GM12878 (cell line): ENCODE measurements at regions not wholly inside any gene's neighbourhood (a gene's known extent, or its start where the extent isn't known, plus 50 kb on each side); places are given as distances from the start of the nearest gene placed in this dataset.

Experiments
- ATAC-seq: fragments of 200-7000 bp; cut with Tn5 transposase; 3 replicates; pipeline ENCODE4 v1.9.1; 2020; ENCODE audit warnings: mild to moderate bottlenecking, moderate library complexity
- BruUV-seq: library from RNA; stranded (reverse); fragments of 400-500 nt; replicated peaks from 2 replicates; lab custom pipeline; 2021; lab: Mats Ljungman, UMichigan
- CTCF ChIA-PET: fragments of 300-600 bp; sonication (Branson Sonifier 250); formaldehyde crosslinking; extraction: SDS; loops from one replicate; lab custom pipeline; 2021; ENCODE audit warnings: inconsistent platforms; lab: Yijun Ruan, JAX
- POLR2A ChIA-PET: fragments of 350-600 bp; formaldehyde crosslinking; extraction: SDS; loops from one replicate; lab custom pipeline; 2021; ENCODE audit warnings: inconsistent platforms; lab: Charles Lee
- RAD21 ChIA-PET: fragments of 300-600 bp; sonication (Branson Sonifier 250); formaldehyde crosslinking; loops from one replicate; lab custom pipeline; 2023; ENCODE audit warnings: antibody characterized with exemption; ENCODE audit not compliant: unreplicated experiment; lab: Charles Lee
- SMC1A ChIA-PET: fragments of 300-600 bp; sonication (Branson Sonifier 250); formaldehyde crosslinking; loops from one replicate; lab custom pipeline; 2023; ENCODE audit not compliant: unreplicated experiment, uncharacterized antibody; lab: Charles Lee
- DNase-seq: peaks from one replicate; pipeline ENCODE4 v3.0.0-alpha.2; 2011; ENCODE audit warnings: low read depth, low spot score
- FAIRE-seq: peaks from 3 replicates; lab custom pipeline; 2011; peaks lifted over from hg19 to GRCh38; lab: Jason Lieb, UNC
- H2AFZ ChIP-seq: 2 replicates; pipeline ENCODE4 v1.6.0; 2011; ENCODE audit warnings: low read depth, low read length, control low read depth; ENCODE audit not compliant: control insufficient read depth
- H3K27ac ChIP-seq: 2 replicates; pipeline ENCODE4 v1.5.1; 2011; ENCODE audit warnings: control low read depth; ENCODE audit not compliant: control insufficient read depth, insufficient read depth
- H3K27me3 ChIP-seq, 2 experiments: replicated peaks in 1 of 2; 2 replicates each; pipeline versions ENCODE4 v1.6.0 to v1.6.1; 2011; ENCODE audit warnings: low read length in 1 of 2; ENCODE audit not compliant: control insufficient read depth in 2 of 2, insufficient read depth in 2 of 2
- H3K36me3 ChIP-seq, 2 experiments: 2 replicates each; pipeline ENCODE4 v1.5.1; 2011; ENCODE audit warnings: low read length in 1 of 2; ENCODE audit not compliant: control insufficient read depth in 2 of 2, insufficient read depth in 2 of 2
- H3K4me1 ChIP-seq: 2 replicates; pipeline ENCODE4 v1.6.1; 2011; ENCODE audit warnings: mild to moderate bottlenecking, low read length, moderate library complexity, mixed read lengths; ENCODE audit not compliant: control insufficient read depth, insufficient read depth
- H3K4me2 ChIP-seq: 2 replicates; pipeline ENCODE4 v1.6.0; 2011; ENCODE audit warnings: control low read depth; ENCODE audit not compliant: control insufficient read depth, insufficient read depth
- H3K4me3 ChIP-seq: fragments of 200-600 bp; sonication (generic); 2 replicates; pipeline ENCODE4 v1.5.1; 2016
- H3K79me2 ChIP-seq: 2 replicates; pipeline ENCODE4 v1.6.0; 2011; ENCODE audit warnings: low read length; ENCODE audit not compliant: control insufficient read depth, insufficient read depth
- H3K9ac ChIP-seq: 2 replicates; pipeline ENCODE4 v1.8.0; 2011; ENCODE audit warnings: low read length, control low read depth, mixed read lengths; ENCODE audit not compliant: control insufficient read depth, insufficient read depth
- H3K9me3 ChIP-seq: replicated peaks from 3 replicates; pipeline ENCODE4 v1.5.1; 2011; ENCODE audit warnings: mild to moderate bottlenecking, low read length; ENCODE audit not compliant: control insufficient read depth, insufficient read depth
- H4K20me1 ChIP-seq: 2 replicates; pipeline ENCODE4 v1.6.0; 2011; ENCODE audit not compliant: control insufficient read depth, insufficient read depth
- BCL11A ChIP-seq: IDR thresholded peaks from 2 replicates; pipeline ENCODE4 v1.6.1; 2011; ENCODE audit warnings: low read depth, low read length
- BMI1 ChIP-seq: fragments of 450-650 bp; IDR thresholded peaks from 2 replicates; pipeline ENCODE4 v1.6.1; 2016; ENCODE audit warnings: mild to moderate bottlenecking, moderate library complexity, borderline replicate concordance
- BRCA1 ChIP-seq: IDR thresholded peaks from 2 replicates; pipeline ENCODE4 v1.6.1; 2011; ENCODE audit warnings: low read depth, low read length, improper control_type of control experiment
- ETV6 ChIP-seq, 2 experiments: fragments of 450-650 bp in 1 of 2; IDR thresholded peaks in 1 of 2; conservative IDR thresholded peaks in 1 of 2; 2 replicates each; pipeline ENCODE4 v1.6.1; 2014; ENCODE audit warnings: antibody characterized with exemption in 1 of 2, borderline replicate concordance in 1 of 2, low read depth in 1 of 2, mild to moderate bottlenecking in 1 of 2, moderate library complexity in 1 of 2
- FOS ChIP-seq: IDR thresholded peaks from 3 replicates; pipeline ENCODE4 v1.6.1; 2011; ENCODE audit warnings: borderline replicate concordance; ENCODE audit not compliant: insufficient read length; ENCODE audit errors: extremely low read depth
- GABPA ChIP-seq: IDR thresholded peaks from 2 replicates; pipeline ENCODE4 v1.6.1; 2014; ENCODE audit warnings: antibody characterized with exemption, low read depth, mild to moderate bottlenecking, inconsistent platforms
- GATAD2B ChIP-seq: fragments of 450-650 bp; conservative IDR thresholded peaks from 2 replicates; pipeline ENCODE4 v1.6.1; 2017; ENCODE audit warnings: low read depth, mild to moderate bottlenecking, moderate library complexity
- HCFC1 ChIP-seq: fragments of 150-350 bp; IDR thresholded peaks from 2 replicates; pipeline ENCODE4 v1.6.1; 2014; ENCODE audit warnings: low read length
- IRF4 ChIP-seq: IDR thresholded peaks from 2 replicates; pipeline ENCODE4 v1.6.1; 2011; ENCODE audit warnings: low read depth, low read length
- MXI1 ChIP-seq: fragments of 150-350 bp; IDR thresholded peaks from 2 replicates; pipeline ENCODE4 v1.6.1; 2011; ENCODE audit warnings: low read depth, mild to moderate bottlenecking, inconsistent platforms, low read length, improper control_type of control experiment
- MYC ChIP-seq: IDR thresholded peaks from 2 replicates; pipeline ENCODE4 v1.6.1; 2011; ENCODE audit warnings: mild to moderate bottlenecking, low read length, moderate library complexity, inconsistent platforms; ENCODE audit not compliant: insufficient read depth, insufficient replicate concordance, insufficient read length, severe bottlenecking
- PAX8 ChIP-seq: fragments of 450-650 bp; IDR thresholded peaks from 2 replicates; pipeline ENCODE4 v1.6.1; 2017; ENCODE audit warnings: mild to moderate bottlenecking, moderate library complexity
- PML ChIP-seq: IDR thresholded peaks from 2 replicates; pipeline ENCODE4 v1.6.1; 2012; ENCODE audit warnings: low read length, inconsistent platforms
- POLR2AphosphoS5 ChIP-seq: IDR thresholded peaks from 2 replicates; pipeline ENCODE4 v1.6.1; 2011; ENCODE audit warnings: mild to moderate bottlenecking, low read length, inconsistent platforms
- RFX5 ChIP-seq: IDR thresholded peaks from 2 replicates; pipeline ENCODE4 v1.6.1; 2011; ENCODE audit warnings: low read depth, low read length, improper control_type of control experiment
- TAF1 ChIP-seq: IDR thresholded peaks from 2 replicates; pipeline ENCODE4 v1.6.1; 2011; ENCODE audit warnings: mild to moderate bottlenecking, low read depth, low read length, borderline replicate concordance
- TCF7 ChIP-seq: IDR thresholded peaks from 2 replicates; pipeline ENCODE4 v1.6.1; 2014; ENCODE audit warnings: antibody characterized with exemption, borderline replicate concordance
- ZZZ3 ChIP-seq: IDR thresholded peaks from 2 replicates; pipeline ENCODE4 v1.6.1; 2011; ENCODE audit warnings: low read depth; ENCODE audit not compliant: control insufficient read depth, insufficient read length
- WGBS: methylation state at CpG from one replicate; pipeline ENCODE4 v1.1.6; 2016; ENCODE audit warnings: low lambda C conversion rate; ENCODE audit not compliant: insufficient replicate concordance, insufficient coverage; ENCODE audit errors: missing lambda C conversion rate; 5-methylcytosine and 5-hydroxymethylcytosine counted together
- in situ Hi-C: fragments of 300-500 bp; cut with MboI; formaldehyde crosslinking; loops from 9 replicates; pipeline ENCODE4 v1.14.3; 2018; ENCODE audit warnings: mixed read lengths
- intact Hi-C: fragments of 100-400 bp; cut with micrococcal nuclease; formaldehyde crosslinking; loops from one replicate; pipeline ENCODE4 v1.14.2; 2022; ENCODE audit not compliant: unreplicated experiment
- TF ChIP-seq, protein P1 (sequence below): IDR thresholded peaks from 2 replicates; pipeline ENCODE4 v1.6.1; 2011; ENCODE audit warnings: borderline replicate concordance, low read depth, mild to moderate bottlenecking, moderate library complexity, low read length; ENCODE audit not compliant: insufficient read depth, poor library complexity, severe bottlenecking

DNA sequence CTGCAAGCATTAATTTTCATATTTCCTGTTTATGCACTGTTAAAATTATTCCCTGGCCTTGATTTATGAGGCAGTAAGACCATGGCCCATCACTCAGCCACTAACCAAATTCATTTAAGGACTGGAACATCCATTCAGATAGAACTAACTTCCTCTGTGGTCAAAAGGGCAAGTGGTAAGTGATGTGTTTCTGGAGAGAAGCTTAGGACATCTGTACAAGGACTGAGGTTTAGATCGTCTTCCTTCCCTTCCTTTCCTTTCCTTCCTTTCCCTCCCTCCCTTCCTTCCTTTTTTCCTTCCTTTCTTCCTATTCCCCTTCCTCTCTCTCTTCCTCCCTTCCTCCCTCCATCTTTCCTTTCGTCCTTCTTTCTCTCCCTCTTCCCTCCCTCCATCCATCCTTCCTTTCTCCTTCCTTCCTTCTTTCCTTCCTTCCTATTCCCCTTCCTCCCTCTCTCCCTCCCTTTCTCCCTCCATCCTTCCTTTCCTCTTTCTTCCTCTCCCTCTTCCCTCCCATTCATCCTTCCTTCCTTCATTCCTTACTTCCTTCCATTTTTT lies 1019.4 kb downstream of the TYW1 start:
- POLR2A ChIA-PET, result no interaction called here
- DNase-seq, result no peak
- BruUV-seq, result no TSS peak

More for the DNA sequence above, 1019.4 kb downstream of the TYW1 start:
- FAIRE-seq, result no peak
- Histone ChIP-seq H3K9me3 (no peaks in the 10 kb centered on the region; the same call in 2 of the 3 replicates), H3K79me2 (no peaks in the 10 kb centered on the region), H3K9ac (no peak overlapping the region), H3K4me2 (no peak overlapping the region), H3K4me1 (no peaks in the 10 kb centered on the region), H3K36me3 (no peaks in the 10 kb centered on the region), H3K4me3 (no peak overlapping the region), H3K27me3 (no peaks in the 10 kb centered on the region), H4K20me1 (no peaks in the 10 kb centered on the region), H2AFZ (no peak overlapping the region), H3K27ac (no peak overlapping the region)
- intact Hi-C loops, result no loop called here
- CTCF ChIA-PET, result no interaction called here
- RAD21 ChIA-PET, result no interaction called here
- in situ Hi-C loops, result no loop called here
- WGBS, result 0% methylated on average over 2 of the region's 2 CpGs
- no peak for ATAC-seq
- TF ChIP-seq IRF4, result no peak
- TF ChIP-seq FOS, result no peak
- no peak for TF ChIP-seq TCF7
- TF ChIP-seq GABPA, result no peak
- no peak for TF ChIP-seq BMI1
- TF ChIP-seq GATAD2B, result no peak
- no peak for TF ChIP-seq PAX8
- TF ChIP-seq BRCA1, result no peak
- no peak for TF ChIP-seq POLR2AphosphoS5
- no peak for TF ChIP-seq RFX5
- TF ChIP-seq, protein P1, sequence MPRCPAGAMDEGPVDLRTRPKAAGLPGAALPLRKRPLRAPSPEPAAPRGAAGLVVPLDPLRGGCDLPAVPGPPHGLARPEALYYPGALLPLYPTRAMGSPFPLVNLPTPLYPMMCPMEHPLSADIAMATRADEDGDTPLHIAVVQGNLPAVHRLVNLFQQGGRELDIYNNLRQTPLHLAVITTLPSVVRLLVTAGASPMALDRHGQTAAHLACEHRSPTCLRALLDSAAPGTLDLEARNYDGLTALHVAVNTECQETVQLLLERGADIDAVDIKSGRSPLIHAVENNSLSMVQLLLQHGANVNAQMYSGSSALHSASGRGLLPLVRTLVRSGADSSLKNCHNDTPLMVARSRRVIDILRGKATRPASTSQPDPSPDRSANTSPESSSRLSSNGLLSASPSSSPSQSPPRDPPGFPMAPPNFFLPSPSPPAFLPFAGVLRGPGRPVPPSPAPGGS, result no peak
- no peak for TF ChIP-seq ETV6 (conservative IDR thresholded peaks at IDR 0.05 in 1 of 2, IDR thresholded peaks at IDR 0.05 in 1 of 2; ENCODE audit: borderline replicate concordance in 1 of 2, low read depth in 1 of 2)
- TF ChIP-seq PML, result no peak
- no peak for TF ChIP-seq MXI1
- TF ChIP-seq MYC, result no peak
- no peak for TF ChIP-seq TAF1
- no peak for TF ChIP-seq ZZZ3
- TF ChIP-seq HCFC1, result no peak
- no peak for TF ChIP-seq BCL11A
- SMC1A ChIA-PET, result no interaction called here
